ENCODE measurements at regions not wholly inside any gene's neighbourhood (a gene's known extent, or its start where the extent isn't known, plus 50 kb on each side); places are given as distances from the start of the nearest gene placed in this dataset.
"Not testable (repeated sequence)": the region's sequence is repeated elsewhere in the genome, so short reads cannot be mapped to it uniquely, and the experiment has no call there.

DNA sequence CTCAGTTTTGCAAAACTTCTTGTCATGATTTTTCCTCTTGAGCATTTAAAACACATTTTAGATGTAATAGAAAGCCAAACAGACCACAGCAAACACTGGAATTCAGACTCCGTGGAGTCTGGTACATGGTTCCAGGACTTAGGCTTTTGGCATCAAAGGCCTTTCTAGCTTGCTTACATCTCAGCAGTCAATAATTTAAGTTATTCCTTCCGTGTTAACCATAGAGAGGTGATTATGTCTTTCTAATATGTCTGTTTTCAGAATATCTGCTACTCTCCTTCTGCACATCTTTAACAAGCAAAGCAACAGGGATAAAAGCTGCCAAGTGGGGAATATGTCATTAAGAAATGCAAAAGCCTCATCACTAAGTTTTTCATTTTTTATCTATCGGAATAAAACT is 171.7 kb upstream of the CRBN start:
- ChIA-PET POLR2A (no interaction called here), CTCF (no interaction called here)

- POLR2A ChIA-PET, CTCF ChIA-PET: not testable (repeated sequence)
Observed at GRCh38 chr3:3347056-3347455, 167.6 kb upstream of the CRBN start.

- ChIA-PET POLR2A (no interaction called here), CTCF (no interaction called here)
Observed at GRCh38 chr3:3346556-3346955, 167.1 kb upstream of the CRBN start.

DNA sequence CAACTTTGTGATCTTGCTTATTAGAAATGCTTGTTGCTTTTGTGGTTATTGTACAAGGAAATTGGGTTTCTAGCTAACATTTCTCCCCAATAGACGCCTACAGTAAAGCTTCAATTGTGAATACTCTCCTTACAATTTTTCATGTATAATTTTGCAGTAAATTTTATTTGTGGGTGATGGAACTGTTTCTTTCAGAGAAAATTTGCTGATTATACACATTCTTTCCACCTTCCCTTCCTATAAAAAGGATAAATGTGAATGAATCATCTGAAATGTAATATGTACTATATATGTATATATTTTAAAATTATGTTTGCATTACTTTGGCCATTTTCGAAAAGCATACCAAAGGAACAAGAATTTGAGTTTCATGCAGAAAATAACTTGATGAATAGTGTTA is 162.7 kb upstream of the CRBN start:
- ChIA-PET CTCF (no interaction called here), POLR2A (no interaction called here)

DNA sequence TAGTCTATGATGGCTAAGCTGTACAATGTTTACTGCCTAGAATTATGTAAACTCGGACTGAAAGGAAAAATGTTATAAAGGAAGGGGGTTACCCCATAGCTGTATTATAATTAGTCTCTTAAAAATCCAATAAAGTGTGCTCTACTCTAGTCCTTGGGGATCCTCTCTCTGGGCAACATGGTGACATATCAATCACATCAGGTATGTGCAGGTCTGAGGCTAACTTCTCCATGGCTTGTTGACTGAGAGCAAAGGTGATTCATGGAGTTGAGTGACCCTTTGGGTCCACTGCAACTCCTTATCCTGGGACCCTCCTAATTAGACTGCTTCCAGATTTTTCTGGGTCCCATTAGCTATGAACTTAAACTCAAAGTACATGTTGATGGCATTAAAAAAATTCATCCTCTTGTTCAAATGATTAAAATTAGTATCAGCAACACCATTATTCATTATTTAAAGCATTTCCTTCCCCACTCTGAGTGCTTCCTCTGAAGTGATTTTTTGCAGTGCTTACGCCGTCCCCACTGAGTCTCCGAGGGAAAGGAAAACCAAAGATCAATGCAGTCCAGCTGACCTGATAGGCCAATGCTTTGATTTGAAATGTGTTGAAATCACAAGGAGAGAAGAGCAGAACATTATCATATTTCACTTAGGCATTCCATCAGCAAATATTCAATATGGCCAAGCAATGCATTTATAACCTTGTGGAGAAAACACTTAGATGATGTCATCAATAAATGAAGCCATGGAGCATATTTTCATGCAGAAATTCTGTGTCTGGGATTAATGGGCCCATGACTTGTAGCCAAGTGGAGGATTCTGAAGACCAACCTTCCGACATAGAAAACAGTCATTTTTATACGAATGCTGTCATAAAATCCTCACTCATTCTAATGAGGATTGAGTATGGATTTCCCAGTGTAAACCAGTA is 161.7 kb upstream of the CRBN start:
- CTCF ChIA-PET = no interaction called here
- POLR2A ChIA-PET = no interaction called here

DNA sequence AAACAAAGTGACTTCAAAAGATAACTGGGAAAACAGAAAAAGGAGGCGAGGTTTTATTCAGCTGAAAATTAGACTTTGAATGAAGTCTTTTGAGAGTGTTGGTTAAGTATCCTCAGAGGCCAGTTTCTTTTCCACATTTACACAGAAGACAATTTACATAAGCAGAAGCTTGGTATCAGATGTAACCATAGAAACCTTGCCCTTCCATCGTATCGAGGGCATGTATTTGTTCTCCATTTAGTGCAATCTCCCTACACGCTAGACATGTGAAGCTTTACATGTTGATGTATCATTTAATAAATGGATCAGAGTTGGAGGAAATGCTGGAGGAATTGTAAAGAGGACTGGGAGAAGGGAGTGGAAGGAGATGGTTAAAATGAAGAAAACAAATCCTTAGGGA is 161.0 kb upstream of the CRBN start:
- ChIA-PET POLR2A (no interaction called here), CTCF (no interaction called here)

DNA sequence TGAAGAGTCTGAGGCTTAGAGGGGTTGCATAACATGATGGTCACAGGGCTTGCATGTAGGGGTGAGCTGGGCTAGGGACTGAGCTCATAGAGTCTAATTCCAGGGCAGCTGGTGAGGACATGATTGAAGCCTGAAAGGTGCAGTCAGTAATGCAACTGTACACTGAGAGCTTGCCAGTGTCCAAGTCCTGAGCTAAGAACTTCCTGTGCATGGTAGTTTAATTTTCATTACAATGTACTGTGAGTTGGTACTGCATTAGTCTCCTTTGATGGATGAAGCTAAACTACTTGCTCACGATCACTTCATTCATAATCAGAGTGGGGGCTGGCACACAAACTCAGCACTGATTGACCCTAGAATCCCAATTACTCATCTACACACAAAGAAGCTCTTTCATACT is 156.4 kb upstream of the CRBN start:
- CTCF ChIA-PET = no interaction called here
- POLR2A ChIA-PET = no interaction called here

DNA sequence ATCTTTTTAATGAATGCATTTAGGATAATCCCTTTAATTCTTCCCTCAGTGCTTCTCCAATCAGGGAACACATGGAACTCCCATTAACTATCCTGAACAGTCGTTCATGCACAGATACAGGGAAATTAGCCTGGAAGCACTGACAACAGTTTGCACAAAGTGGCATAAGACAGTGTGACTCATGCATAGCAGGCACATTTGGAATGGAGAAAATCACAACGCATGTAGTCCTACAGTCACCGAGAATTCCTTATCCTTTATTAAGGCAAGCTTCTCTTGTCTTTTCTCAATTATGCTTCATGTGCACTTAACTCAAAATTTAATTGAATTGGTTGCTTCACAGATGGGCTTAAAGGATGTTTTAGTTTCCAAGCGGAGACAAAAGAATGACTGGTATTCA is 155.0 kb upstream of the CRBN start:
- ChIA-PET CTCF (no interaction called here), POLR2A (no interaction called here)

GRCh38 chr3:3333571-3333970 is 154.1 kb upstream of the CRBN start:
- POLR2A ChIA-PET = no interaction called here

DNA sequence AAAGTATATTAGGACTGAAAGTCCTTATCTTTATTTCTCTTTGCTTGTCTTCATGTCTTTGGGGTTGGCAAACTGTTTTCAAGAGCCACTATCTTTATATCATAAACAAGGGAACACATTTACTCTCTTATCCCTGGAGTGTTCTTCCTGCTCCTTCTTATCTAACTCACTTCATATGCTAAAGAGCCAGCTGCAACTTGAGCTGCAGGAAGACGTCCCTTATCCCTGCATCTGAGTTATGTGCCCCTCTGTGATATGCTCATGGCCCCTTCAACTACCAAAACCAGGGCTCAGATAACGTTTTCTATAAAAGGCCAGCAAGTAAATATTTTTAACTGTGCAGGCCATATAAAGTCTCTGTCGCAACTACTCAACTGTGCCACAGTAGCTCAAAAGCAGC is 137.0 kb upstream of the CRBN start:
- POLR2A ChIA-PET = no interaction called here
- CTCF ChIA-PET = no interaction called here

More at GRCh38 chr3:3333571-3333970, 154.1 kb upstream of the CRBN start:
- CTCF ChIA-PET = no interaction called here

DNA sequence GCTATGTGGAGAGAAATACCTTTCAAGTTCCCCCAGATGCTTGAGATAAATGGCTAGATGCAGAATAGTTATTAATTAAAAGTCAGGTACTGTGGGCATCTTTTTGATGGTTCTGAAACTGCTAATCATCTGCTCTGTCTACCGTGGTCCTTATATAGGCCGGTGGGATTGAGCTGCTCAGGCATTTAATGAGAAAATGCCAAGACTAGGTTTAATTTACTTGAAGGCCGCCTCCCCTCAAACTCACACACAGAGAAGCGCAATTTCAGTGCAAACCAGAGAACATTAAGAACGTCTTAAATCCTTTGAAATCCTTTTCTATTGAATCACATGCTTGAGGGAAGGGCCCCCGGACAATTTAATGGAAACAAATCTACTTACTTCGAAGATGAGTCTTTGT is 136.4 kb upstream of the CRBN start:
- CTCF ChIA-PET = no interaction called here
- POLR2A ChIA-PET = no interaction called here

DNA sequence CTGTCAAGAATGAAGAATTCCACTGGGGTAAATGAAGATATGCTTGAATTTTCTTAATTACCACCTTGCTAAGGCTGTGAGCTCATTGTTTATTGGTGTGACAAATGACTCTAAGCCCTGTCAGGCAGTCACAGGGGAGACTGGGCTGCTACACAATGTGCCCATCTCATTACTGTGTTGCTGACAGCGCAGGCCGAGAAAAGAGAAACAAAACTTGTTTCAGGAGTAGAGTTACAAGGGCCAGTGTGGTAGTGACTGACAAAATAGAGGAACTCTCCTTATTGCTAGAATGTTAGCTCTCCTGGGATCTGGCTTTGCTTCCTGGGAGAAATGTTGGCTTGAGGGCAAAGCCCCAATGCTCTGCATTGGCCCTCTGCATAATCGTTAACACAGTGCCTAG is 130.4 kb upstream of the CRBN start:
- ChIA-PET POLR2A (no interaction called here), CTCF (no interaction called here)

DNA sequence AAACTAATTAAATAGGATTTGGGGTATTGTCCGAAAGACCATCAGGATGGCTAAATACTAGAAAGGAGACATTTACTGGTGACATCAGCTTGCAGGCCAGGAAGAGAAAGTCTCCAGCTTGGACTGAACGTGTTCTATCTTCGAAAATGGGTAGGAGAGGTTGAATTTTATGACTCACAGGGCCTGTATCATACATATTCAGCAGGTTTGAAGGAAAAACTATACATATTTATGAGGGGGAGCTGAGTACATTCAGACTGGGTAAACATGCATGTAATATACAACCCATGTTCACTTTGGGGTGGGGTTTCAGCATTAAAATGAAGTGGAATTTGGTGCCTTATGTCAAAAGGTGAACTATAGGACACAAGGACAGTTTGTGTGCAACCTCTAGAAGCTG is 129.3 kb upstream of the CRBN start:
- POLR2A ChIA-PET = no interaction called here
- CTCF ChIA-PET = no interaction called here

GRCh38 chr3:3307491-3307890 is 128.0 kb upstream of the CRBN start:
- ChIA-PET CTCF (no interaction called here), POLR2A (no interaction called here)

GRCh38 chr3:3305841-3306240 is 126.3 kb upstream of the CRBN start:
- POLR2A ChIA-PET = no interaction called here
- CTCF ChIA-PET = no interaction called here

DNA sequence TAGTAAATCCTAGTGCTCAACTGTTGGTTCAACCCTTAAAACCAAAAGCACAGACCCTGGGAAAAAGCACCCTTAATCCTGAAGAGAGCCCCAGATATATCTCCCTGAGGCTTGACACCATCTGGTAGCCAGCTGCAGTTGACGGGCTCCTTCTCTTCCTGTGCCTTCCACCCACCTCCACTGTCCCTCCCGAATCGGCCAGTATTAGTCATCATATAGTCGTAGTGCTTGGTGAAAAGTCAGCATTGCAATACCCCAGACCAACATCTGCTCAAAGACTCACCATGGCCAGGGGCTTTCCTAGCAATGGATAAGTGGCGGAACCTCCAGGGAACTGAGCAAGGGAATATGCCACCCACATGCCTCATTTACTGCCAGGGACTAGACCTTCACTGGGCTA is 125.6 kb upstream of the CRBN start:
- ChIA-PET CTCF (no interaction called here), POLR2A (no interaction called here)

DNA sequence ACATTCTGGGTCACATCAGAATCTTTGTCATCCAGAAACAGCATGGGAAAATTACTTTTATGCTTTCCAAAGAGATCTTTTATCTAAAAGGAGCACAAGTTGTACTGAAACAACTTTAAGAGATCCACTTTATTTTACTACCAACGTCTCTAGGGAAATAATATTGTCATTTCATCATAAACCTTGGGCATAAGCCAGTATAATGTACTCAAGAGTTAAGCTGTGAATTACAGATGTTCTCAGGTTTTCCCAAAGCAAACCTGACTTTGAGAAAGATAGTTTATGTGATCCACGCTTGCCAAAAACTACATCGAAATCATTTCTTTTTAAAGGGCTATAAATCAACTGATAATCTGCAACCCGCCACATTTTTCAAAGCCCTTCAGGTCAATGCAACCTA is 124.1 kb upstream of the CRBN start:
- ChIA-PET CTCF (no interaction called here), POLR2A (no interaction called here)

DNA sequence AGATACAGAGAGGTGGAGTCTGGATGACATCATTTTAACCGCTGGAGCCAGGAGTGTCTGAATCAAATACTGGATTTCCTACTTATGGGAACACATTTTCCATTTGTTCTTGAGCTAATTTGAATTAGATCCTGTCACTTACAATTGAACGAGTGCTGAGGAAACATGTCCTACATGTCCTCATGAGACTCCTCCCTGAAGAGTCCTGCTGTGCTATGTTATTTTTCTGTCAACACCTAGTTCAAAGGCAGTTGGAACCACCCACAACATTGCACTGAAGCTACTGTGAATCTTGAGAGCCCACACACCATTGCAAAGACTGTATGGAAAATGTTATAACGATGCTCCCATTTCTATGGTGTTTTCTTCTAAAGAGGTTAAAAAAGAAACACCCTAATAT is 123.5 kb upstream of the CRBN start:
- CTCF ChIA-PET = no interaction called here
- POLR2A ChIA-PET = no interaction called here

- ChIA-PET CTCF (no interaction called here), POLR2A (no interaction called here)
Observed at GRCh38 chr3:3301476-3301875, 122.0 kb upstream of the CRBN start.

DNA sequence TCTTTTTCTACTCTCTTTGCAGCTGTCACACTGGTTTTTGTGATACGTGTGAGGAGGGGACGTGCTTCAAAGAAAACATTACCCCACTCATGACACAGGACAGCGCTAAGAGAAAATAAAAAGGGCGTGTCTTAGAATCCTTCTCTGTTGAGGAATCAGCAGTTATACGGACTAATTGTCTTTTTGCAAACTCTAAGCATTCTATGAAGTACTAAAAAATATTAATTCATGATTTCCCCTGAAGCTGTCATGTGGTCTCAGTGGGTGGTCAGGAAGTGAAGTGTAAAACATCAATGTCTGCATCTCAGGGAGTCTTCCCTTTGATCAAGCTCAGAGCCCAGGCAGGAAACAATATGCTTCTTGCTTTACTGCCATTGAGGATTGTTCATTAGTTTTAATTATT is 117.5 kb upstream of the CRBN start:
- ChIA-PET CTCF (no interaction called here), POLR2A (no interaction called here)

DNA sequence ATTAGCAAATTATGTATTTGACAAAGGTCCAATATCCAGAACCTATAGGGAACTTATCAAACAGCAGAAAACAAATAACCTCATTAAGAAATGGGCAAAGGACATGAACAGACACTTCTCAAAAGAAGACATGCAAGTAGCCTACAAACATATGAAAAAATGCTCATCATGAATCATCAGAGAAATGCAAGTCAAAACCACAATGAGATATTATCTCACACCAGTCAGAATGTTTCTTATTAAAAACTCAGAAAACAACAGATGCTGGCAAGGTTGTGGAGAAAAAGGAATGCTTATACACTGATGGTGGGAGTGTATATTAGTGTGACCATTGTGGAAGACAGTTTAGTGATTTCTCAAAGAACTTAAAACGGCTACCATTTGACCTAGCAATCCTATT is 116.1 kb upstream of the CRBN start:
- ChIA-PET POLR2A (no interaction called here), CTCF (no interaction called here)

GRCh38 chr3:3291756-3292283 is 112.3 kb upstream of the CRBN start:
- POLR2A ChIA-PET, CTCF ChIA-PET: not testable (repeated sequence)

All from activated CD8-positive, alpha-beta memory T cell treated with anti-CD3 and anti-CD28 coated beads for 36 hours (primary cell).